Choroid plexus epithelial cell (primary cell): ENCODE measurements at regions not wholly inside any gene's neighbourhood (a gene's known extent, or its start where the extent isn't known, plus 50 kb on each side); places are given as distances from the start of the nearest gene placed in this dataset.
A peak's percentile ranks its signal among the peaks of the same experiment; 100 is the strongest.

Experiments
- DNase-seq: peaks from one replicate; pipeline ENCODE4 v3.0.0-alpha.2; 2010; ENCODE audit warnings: low read depth
- H3K4me3 ChIP-seq: 2 replicates; pipeline ENCODE4 v1.5.1; 2011; ENCODE audit warnings: low read depth, mild to moderate bottlenecking, control low read depth, low read length, moderate library complexity
- CTCF ChIP-seq: conservative IDR thresholded peaks from 2 replicates; pipeline ENCODE4 v1.5.1; 2011; ENCODE audit warnings: low read depth, mild to moderate bottlenecking, control low read depth, inconsistent platforms, low read length, moderate library complexity

GRCh38 chr11:130574740-130575139, 126.3 kb downstream of the ADAMTS15 start:
- no peak overlapping the region for H3K4me3 ChIP-seq
- TF ChIP-seq CTCF = no peak
- no peak for DNase-seq

- no peak for TF ChIP-seq CTCF
- DNase-seq = no peak
- no peak overlapping the region for H3K4me3 ChIP-seq
Observed at GRCh38 chr11:130576146-130576545, 127.7 kb downstream of the ADAMTS15 start.

- no peak for TF ChIP-seq CTCF
- DNase-seq = no peak
- no peak overlapping the region for H3K4me3 ChIP-seq
Observed at GRCh38 chr11:130578738-130579368, 130.4 kb downstream of the ADAMTS15 start.

GRCh38 chr11:130580372-130580771, 131.9 kb downstream of the ADAMTS15 start:
- DNase-seq = peak; percentile 69
- TF ChIP-seq CTCF = no peak
- no peak overlapping the region for H3K4me3 ChIP-seq

GRCh38 chr11:130580891-130581492, 132.5 kb downstream of the ADAMTS15 start:
- TF ChIP-seq CTCF = no peak
- DNase-seq = peak; percentile 32
- no peak overlapping the region for H3K4me3 ChIP-seq

- DNase-seq = peak; percentile 44
- peak; percentile 7 for TF ChIP-seq CTCF
- H3K4me3 ChIP-seq = no peak overlapping the region
Observed at GRCh38 chr11:130581646-130582045, 133.2 kb downstream of the ADAMTS15 start.

GRCh38 chr11:130582176-130582575, 133.7 kb downstream of the ADAMTS15 start:
- DNase-seq = no peak
- TF ChIP-seq CTCF = no peak
- no peak overlapping the region for H3K4me3 ChIP-seq
